ENCODE measurements at regions not wholly inside any gene's neighbourhood (a gene's known extent, or its start where the extent isn't known, plus 50 kb on each side); places are given as distances from the start of the nearest gene placed in this dataset.

GRCh38 chr1:24984800-24985522 is 54.9 kb upstream of the RUNX3 start:
- DNase-seq = no peak

DNA sequence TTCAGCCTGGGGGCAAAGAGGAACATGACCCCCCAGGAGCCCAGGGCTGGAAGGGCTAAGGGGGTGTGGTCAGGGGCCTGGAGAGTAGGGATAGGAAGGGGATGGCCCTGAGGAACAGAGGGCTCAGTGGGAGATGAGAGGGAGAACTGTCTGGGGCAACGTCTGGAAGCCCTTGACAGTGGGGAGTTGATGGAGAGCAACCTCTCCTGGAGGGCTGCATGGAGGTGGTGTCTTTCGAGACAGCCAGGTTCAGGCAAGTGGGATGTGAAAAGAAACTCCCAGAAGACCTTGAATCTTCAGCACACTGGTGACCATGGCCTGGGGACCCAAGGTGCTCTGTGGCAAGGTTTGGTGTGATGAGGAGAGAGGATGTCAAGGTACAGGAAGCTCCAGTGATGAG is 54.2 kb upstream of the RUNX3 start:
- no peak for DNase-seq

DNA sequence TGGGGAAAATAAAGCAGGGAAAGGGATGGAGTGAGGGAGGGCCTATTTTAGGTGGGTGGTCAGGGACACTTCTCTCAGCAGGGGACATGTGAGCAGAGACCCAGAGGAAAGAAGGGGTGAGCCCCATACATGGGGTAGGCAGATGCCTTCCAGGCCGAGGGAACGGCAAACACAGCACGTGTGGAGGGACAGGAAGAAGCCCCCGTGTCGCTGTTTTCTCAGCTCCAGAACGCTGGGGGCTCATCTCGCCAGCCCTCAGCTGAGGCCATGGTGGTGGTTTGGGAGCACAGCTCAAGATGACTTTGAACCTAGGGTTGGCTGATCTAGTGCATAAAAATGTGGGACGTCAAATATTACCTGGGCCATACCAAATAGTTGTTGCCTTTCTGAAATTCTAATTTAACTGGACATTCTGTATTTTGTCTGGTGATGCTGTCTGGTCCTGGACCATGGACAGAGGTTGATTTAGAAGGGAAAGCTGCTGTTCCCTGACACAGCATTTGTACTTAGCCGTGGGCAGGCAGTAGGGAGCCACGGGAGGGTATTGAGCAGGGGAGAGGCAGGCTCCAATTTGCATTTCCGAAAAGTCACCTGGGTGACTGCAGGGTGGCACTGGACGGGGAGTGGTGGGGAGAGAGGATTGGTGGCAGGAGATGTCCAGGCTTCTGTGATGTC is 53.1 kb upstream of the RUNX3 start:
- no peak for DNase-seq

- no peak for DNase-seq
Measured at GRCh38 chr1:24981631-24982005, 51.5 kb upstream of the RUNX3 start.

DNA sequence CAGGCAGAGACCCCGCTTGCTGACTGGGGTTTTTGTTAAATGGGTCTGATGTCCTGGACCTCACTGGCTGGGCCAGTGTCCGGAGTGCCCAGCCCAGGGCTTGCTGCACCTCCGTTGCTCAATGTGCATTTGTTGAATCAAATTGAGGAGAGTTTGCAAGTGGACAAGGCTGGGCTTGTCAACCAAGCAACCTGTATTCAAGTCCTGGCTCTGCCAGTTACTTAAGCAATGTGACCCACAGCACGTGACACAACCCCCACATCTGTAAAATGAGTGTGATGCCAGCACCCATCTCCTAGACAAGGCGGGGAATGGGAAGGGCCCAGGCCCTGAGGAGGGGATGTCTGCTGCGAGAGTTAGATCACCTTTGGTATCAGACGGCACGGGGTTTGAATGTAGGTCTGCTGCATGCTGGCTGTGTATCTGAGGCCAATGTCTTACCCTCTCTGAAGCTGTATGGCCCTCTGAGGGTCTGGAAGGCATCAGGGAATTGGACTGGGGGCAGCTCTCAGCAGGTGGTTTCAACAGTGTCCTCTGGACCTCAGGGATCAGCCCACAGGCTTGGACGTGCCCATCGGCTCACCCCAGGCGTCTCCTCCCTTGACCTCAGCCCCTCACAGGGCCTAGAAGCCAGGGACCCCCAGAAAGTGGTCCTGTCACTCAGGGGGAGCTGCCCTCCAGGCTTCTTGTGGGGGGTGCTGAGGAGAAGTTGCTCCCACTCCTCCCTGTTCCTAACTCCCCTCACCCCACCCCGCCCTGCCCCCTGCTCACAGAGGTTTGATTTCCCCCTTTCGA is 51.0 kb upstream of the RUNX3 start:
- DNase-seq = no peak
